WTC11 (cell line): ENCODE measurements at regions not wholly inside any gene's neighbourhood (a gene's known extent, or its start where the extent isn't known, plus 50 kb on each side); places are given as distances from the start of the nearest gene placed in this dataset.

Experiments used
- ATAC-seq: fragments of 200-7000 bp; cut with Tn5 transposase; 2 replicates; pipeline ENCODE4 v1.10.0; 2021; ENCODE audit warnings: mild to moderate bottlenecking, moderate library complexity
- CTCF ChIA-PET: fragments of 300-600 bp; sonication (Branson Sonifier 250); formaldehyde crosslinking; loops from one replicate; lab custom pipeline; 2021; ENCODE audit warnings: antibody characterized with exemption; lab: Charles Lee
- POLR2A ChIA-PET: fragments of 350-600 bp; sonication (Branson Sonifier 250); formaldehyde crosslinking; loops from one replicate; lab custom pipeline; 2021; ENCODE audit warnings: antibody characterized with exemption; lab: Charles Lee
- DNase-seq: peaks from one replicate; pipeline ENCODE4 v3.0.0; 2021; ENCODE audit warnings: low spot score
- H3K27ac Mint-ChIP-seq: 2 replicates; pipeline ENCODE4 v1.8.0; 2021; ENCODE audit warnings: mixed read lengths
- H3K27me3 Mint-ChIP-seq: 2 replicates; pipeline ENCODE4 v1.8.0; 2021; ENCODE audit warnings: low read depth, mild to moderate bottlenecking, moderate library complexity, mixed read lengths
- H3K36me3 Mint-ChIP-seq: 2 replicates; pipeline ENCODE4 v1.8.0; 2021; ENCODE audit warnings: mixed read lengths
- H3K4me1 Mint-ChIP-seq: 2 replicates; pipeline ENCODE4 v1.8.0; 2022; ENCODE audit warnings: mixed read lengths
- H3K4me3 Mint-ChIP-seq: 2 replicates; pipeline ENCODE4 v1.8.0; 2021; ENCODE audit warnings: mild to moderate bottlenecking, moderate library complexity, mixed read lengths
- H3K9me3 Mint-ChIP-seq: 2 replicates; pipeline ENCODE4 v1.8.0; 2021; ENCODE audit warnings: mixed read lengths
- ATF3 ChIP-seq: sonication (generic); formaldehyde crosslinking; conservative IDR thresholded peaks from 2 replicates; pipeline ENCODE4 v1.8.1; 2022; ENCODE audit warnings: mild to moderate bottlenecking, missing genetic modification reagents
- CREM ChIP-seq: sonication (generic); formaldehyde crosslinking; IDR thresholded peaks from 2 replicates; pipeline ENCODE4 v1.8.1; 2022; ENCODE audit warnings: mild to moderate bottlenecking, missing genetic modification reagents, moderate library complexity
- E2F5 ChIP-seq: sonication (generic); formaldehyde crosslinking; IDR thresholded peaks from 2 replicates; pipeline ENCODE4 v1.8.1; 2022; ENCODE audit warnings: mild to moderate bottlenecking, moderate library complexity, missing genetic modification reagents
- EMX1 ChIP-seq: fragments of 250-450 bp; sonication (Bioruptor Pico); IDR thresholded peaks from 2 replicates; pipeline ENCODE4 v1.8.0; 2021; ENCODE audit warnings: mild to moderate bottlenecking
- FOXJ3 ChIP-seq: sonication (generic); formaldehyde crosslinking; IDR thresholded peaks from 2 replicates; pipeline ENCODE4 v1.9.0; 2021; ENCODE audit warnings: missing genetic modification reagents, mild to moderate bottlenecking, borderline replicate concordance
- FOXP1 ChIP-seq: sonication (generic); formaldehyde crosslinking; IDR thresholded peaks from 2 replicates; pipeline ENCODE4 v1.8.0; 2022; ENCODE audit warnings: missing genetic modification reagents, mild to moderate bottlenecking, moderate library complexity, borderline replicate concordance
- FOXP4 ChIP-seq: sonication (generic); formaldehyde crosslinking; IDR thresholded peaks from 2 replicates; pipeline ENCODE4 v1.8.0; 2022; ENCODE audit warnings: mild to moderate bottlenecking, missing genetic modification reagents
- GTF2I ChIP-seq: fragments of 250-450 bp; sonication (Bioruptor Pico); conservative IDR thresholded peaks from 2 replicates; pipeline ENCODE4 v1.4.0; 2021; ENCODE audit warnings: mild to moderate bottlenecking
- JUN ChIP-seq: sonication (generic); formaldehyde crosslinking; IDR thresholded peaks from 2 replicates; pipeline ENCODE4 v1.8.0; 2023; ENCODE audit warnings: mild to moderate bottlenecking, missing genetic modification reagents
- KAT7 ChIP-seq: sonication (generic); formaldehyde crosslinking; IDR thresholded peaks from 2 replicates; pipeline ENCODE4 v1.8.1; 2023; ENCODE audit warnings: missing genetic modification reagents, mild to moderate bottlenecking, borderline replicate concordance
- NFATC4 ChIP-seq: fragments of 250-450 bp; sonication (Bioruptor Pico); IDR thresholded peaks from 2 replicates; pipeline ENCODE4 v1.9.0; 2021; ENCODE audit warnings: mild to moderate bottlenecking
- NR1H2 ChIP-seq: sonication (generic); formaldehyde crosslinking; IDR thresholded peaks from 2 replicates; pipeline ENCODE4 v1.9.0; 2021; ENCODE audit warnings: mild to moderate bottlenecking, moderate library complexity, missing genetic modification reagents
- OVOL2 ChIP-seq: fragments of 250-450 bp; sonication (Bioruptor Pico); IDR thresholded peaks from 2 replicates; pipeline ENCODE4 v1.9.0; 2021; ENCODE audit warnings: mild to moderate bottlenecking, borderline replicate concordance
- SOX15 ChIP-seq: fragments of 250-450 bp; sonication (Bioruptor Pico); IDR thresholded peaks from 2 replicates; pipeline ENCODE4 v1.9.0; 2021; ENCODE audit warnings: mild to moderate bottlenecking
- TCF7 ChIP-seq: sonication (generic); formaldehyde crosslinking; IDR thresholded peaks from 2 replicates; pipeline ENCODE4 v1.8.0; 2022; ENCODE audit warnings: mild to moderate bottlenecking, low read depth, missing genetic modification reagents, moderate library complexity
- TEAD4 ChIP-seq: sonication (generic); formaldehyde crosslinking; IDR thresholded peaks from 2 replicates; pipeline ENCODE4 v1.8.0; 2022; ENCODE audit warnings: mild to moderate bottlenecking, missing genetic modification reagents
- ZNF138 ChIP-seq: sonication (generic); formaldehyde crosslinking; conservative IDR thresholded peaks from 2 replicates; pipeline ENCODE4 v1.8.1; 2022; ENCODE audit warnings: mild to moderate bottlenecking, moderate library complexity, missing genetic modification reagents
- ZNF232 ChIP-seq: sonication (generic); formaldehyde crosslinking; IDR thresholded peaks from 2 replicates; pipeline ENCODE4 v1.8.0; 2022; ENCODE audit warnings: mild to moderate bottlenecking, missing genetic modification reagents
- ZNF263 ChIP-seq: sonication (generic); formaldehyde crosslinking; IDR thresholded peaks from 2 replicates; pipeline ENCODE4 v1.8.1; 2022; ENCODE audit warnings: low read depth, mild to moderate bottlenecking, moderate library complexity, missing genetic modification reagents
- ZNF317 ChIP-seq: sonication (generic); formaldehyde crosslinking; IDR thresholded peaks from 2 replicates; pipeline ENCODE4 v1.8.1; 2023; ENCODE audit warnings: low read depth, mild to moderate bottlenecking, moderate library complexity, missing genetic modification reagents, borderline replicate concordance
- ZNF416 ChIP-seq: fragments of 250-450 bp; sonication (Bioruptor Pico); IDR thresholded peaks from 2 replicates; pipeline ENCODE4 v1.9.0; 2021; ENCODE audit warnings: mild to moderate bottlenecking, inconsistent platforms
- ZNF423 ChIP-seq: fragments of 250-450 bp; sonication (Bioruptor Pico); IDR thresholded peaks from 2 replicates; pipeline ENCODE4 v2.1.2; 2022; ENCODE audit warnings: mild to moderate bottlenecking, moderate library complexity
- TF ChIP-seq, protein P1 (sequence below): fragments of 200-600 bp; IDR thresholded peaks from 2 replicates; pipeline ENCODE4 v1.8.0; 2022; ENCODE audit warnings: antibody characterized with exemption
- TF ChIP-seq, protein P2 (sequence below): sonication (generic); formaldehyde crosslinking; IDR thresholded peaks from 2 replicates; pipeline ENCODE4 v1.8.1; 2023; ENCODE audit warnings: mild to moderate bottlenecking, missing genetic modification reagents, moderate library complexity
- TF ChIP-seq, protein P3 (sequence below): fragments of 250-450 bp; sonication (Bioruptor Pico); IDR thresholded peaks from 2 replicates; pipeline ENCODE4 v1.9.0; 2021; ENCODE audit warnings: mild to moderate bottlenecking
- TF ChIP-seq, protein P4 (sequence below): fragments of 250-450 bp; sonication (Bioruptor Pico); IDR thresholded peaks from 2 replicates; pipeline ENCODE4 v1.9.0; 2021; ENCODE audit warnings: moderate library complexity, mild to moderate bottlenecking, inconsistent platforms, borderline replicate concordance

DNA sequence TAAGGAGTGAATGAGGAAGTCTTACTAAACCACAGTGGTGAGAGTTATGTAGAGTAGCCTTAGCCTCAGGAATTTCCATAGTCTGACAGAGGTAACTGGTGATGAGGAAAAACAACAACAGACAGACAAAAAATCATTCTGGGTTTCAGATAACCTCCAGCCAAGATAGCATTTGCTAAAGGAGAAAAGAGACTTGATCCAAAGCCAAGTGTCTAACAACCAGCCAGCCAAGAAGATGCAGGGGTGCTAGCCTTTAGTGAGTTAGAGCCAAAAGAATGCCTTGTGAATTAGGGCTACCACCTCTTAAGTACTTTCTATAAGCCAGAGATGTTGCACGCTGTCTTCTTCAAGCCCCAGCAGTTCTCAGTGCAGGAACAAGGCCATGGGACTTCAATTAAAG lies 478.0 kb upstream of the CPEB2 start (continued):
- TF ChIP-seq FOXP4 = no peak
- TF ChIP-seq EMX1 (CRISPR knock-in tag) = no peak
- TF ChIP-seq SOX15 (CRISPR knock-in tag) = no peak
- no peak for TF ChIP-seq JUN
- TF ChIP-seq, protein P1, sequence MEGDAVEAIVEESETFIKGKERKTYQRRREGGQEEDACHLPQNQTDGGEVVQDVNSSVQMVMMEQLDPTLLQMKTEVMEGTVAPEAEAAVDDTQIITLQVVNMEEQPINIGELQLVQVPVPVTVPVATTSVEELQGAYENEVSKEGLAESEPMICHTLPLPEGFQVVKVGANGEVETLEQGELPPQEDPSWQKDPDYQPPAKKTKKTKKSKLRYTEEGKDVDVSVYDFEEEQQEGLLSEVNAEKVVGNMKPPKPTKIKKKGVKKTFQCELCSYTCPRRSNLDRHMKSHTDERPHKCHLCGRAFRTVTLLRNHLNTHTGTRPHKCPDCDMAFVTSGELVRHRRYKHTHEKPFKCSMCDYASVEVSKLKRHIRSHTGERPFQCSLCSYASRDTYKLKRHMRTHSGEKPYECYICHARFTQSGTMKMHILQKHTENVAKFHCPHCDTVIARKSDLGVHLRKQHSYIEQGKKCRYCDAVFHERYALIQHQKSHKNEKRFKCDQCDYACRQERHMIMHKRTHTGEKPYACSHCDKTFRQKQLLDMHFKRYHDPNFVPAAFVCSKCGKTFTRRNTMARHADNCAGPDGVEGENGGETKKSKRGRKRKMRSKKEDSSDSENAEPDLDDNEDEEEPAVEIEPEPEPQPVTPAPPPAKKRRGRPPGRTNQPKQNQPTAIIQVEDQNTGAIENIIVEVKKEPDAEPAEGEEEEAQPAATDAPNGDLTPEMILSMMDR = no peak
- no peak for TF ChIP-seq TCF7 (CRISPR knock-in tag)
- TF ChIP-seq ZNF138 (CRISPR knock-in tag) = no peak
- TF ChIP-seq ZNF416 (CRISPR knock-in tag) = no peak

- ChIA-PET CTCF (no interaction called here), POLR2A (no interaction called here)
- Mint-ChIP-seq H3K27ac (no peak overlapping the region), H3K36me3 (no peaks in the 10 kb centered on the region), H3K4me1 (peaks cover 21% of the 10 kb centered on the region), H3K27me3 (peaks cover 2% of the 10 kb centered on the region; the same call in 1 of the 2 replicates), H3K9me3 (0 out of 2 replicates have a peak, but pooled peaks cover 9% of the 10 kb centered on the region), H3K4me3 (no peak overlapping the region)
- ATAC-seq (no peak), DNase-seq (no peak)
- no peak for TF ChIP-seq ZNF317
- TF ChIP-seq, protein P2, sequence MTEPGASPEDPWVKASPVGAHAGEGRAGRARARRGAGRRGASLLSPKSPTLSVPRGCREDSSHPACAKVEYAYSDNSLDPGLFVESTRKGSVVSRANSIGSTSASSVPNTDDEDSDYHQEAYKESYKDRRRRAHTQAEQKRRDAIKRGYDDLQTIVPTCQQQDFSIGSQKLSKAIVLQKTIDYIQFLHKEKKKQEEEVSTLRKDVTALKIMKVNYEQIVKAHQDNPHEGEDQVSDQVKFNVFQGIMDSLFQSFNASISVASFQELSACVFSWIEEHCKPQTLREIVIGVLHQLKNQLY = no peak
- no peak for TF ChIP-seq ZNF423 (CRISPR knock-in tag)
- no peak for TF ChIP-seq TEAD4 (CRISPR knock-in tag)
- TF ChIP-seq GTF2I (CRISPR knock-in tag) = no peak
- no peak for TF ChIP-seq NR1H2 (CRISPR knock-in tag)
- no peak for TF ChIP-seq ZNF232
- TF ChIP-seq NFATC4 = no peak
- no peak for TF ChIP-seq FOXP1 (CRISPR knock-in tag)
- TF ChIP-seq, protein P3, sequence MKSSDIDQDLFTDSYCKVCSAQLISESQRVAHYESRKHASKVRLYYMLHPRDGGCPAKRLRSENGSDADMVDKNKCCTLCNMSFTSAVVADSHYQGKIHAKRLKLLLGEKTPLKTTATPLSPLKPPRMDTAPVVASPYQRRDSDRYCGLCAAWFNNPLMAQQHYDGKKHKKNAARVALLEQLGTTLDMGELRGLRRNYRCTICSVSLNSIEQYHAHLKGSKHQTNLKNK = no peak
- no peak for TF ChIP-seq ZNF263 (CRISPR knock-in tag)
- no peak for TF ChIP-seq KAT7
- TF ChIP-seq, protein P4, sequence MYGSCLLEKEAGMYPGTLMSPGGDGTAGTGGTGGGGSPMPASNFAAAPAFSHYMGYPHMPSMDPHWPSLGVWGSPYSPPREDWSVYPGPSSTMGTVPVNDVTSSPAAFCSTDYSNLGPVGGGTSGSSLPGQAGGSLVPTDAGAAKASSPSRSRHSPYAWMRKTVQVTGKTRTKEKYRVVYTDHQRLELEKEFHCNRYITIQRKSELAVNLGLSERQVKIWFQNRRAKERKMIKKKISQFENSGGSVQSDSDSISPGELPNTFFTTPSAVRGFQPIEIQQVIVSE (CRISPR knock-in tag) = no peak
- no peak for TF ChIP-seq ATF3 (CRISPR knock-in tag)
- TF ChIP-seq CREM (CRISPR knock-in tag) = no peak
- no peak for TF ChIP-seq SOX15 (CRISPR knock-in tag)
- no peak for TF ChIP-seq JUN
- TF ChIP-seq FOXJ3 = no peak
- no peak for TF ChIP-seq OVOL2 (CRISPR knock-in tag)
- no peak for TF ChIP-seq E2F5 (CRISPR knock-in tag)
Observed at GRCh38 chr4:14528918-14529317, 473.4 kb upstream of the CPEB2 start.
